GM18909 (cell line): ENCODE measurements at regions not wholly inside any gene's neighbourhood (a gene's known extent, or its start where the extent isn't known, plus 50 kb on each side); places are given as distances from the start of the nearest gene placed in this dataset.

Experiments
- ATAC-seq: cut with Tn5 transposase; IDR thresholded peaks from one replicate; pipeline ENCODE4 v1.9.1; 2021; ENCODE audit warnings: mild to moderate bottlenecking; ENCODE audit not compliant: unreplicated experiment, poor library complexity

- no peak for ATAC-seq
Measured at GRCh38 chr16:6195966-6196365, 1098.4 kb upstream of the EEF2KMT start.

- no peak for ATAC-seq
Measured at GRCh38 chr16:6193718-6194117, 1096.1 kb upstream of the EEF2KMT start.

DNA sequence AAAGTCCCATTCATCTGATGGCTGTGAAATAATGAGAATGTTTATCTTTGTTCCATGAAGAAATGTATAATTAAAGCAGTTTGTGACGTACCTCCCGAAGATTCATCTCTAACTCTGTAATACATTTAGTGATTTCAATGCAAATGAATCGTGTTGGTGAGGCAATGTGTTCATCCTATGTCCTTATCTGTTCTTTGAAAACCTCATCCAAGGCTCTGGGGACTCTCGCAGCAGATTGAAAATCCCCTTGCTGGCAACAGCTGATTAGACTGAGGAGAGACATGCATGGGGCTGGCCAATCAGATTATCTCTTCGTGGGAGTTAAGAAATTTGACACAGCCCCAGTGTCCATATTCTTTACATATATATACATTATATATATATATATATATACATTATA, 1095.4 kb upstream of the EEF2KMT start:
- no peak for ATAC-seq

- ATAC-seq: no peak
Measured at GRCh38 chr16:6192532-6192931, 1094.9 kb upstream of the EEF2KMT start.

GRCh38 chr16:6190776-6191175, 1093.2 kb upstream of the EEF2KMT start:
- ATAC-seq: no peak

DNA sequence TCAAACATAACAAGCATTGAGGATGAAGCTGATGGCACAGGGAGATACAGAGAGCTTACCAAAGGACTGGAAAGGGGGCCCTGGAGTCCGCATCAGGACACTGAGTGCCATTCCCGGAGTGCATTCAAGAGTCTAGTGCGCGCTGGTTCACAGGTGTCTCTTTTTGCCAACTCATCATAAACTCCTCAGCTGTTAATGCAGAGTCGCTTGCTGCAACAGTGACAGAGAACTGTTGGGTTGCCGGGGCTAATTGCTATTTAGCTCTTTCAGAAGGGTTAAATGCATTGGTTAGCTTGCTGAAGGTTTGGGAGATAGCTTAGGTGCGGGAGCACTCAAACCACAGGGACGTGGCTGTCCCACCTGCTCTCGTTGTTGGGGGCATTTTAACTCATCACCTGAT, 1091.6 kb upstream of the EEF2KMT start:
- ATAC-seq: no peak

DNA sequence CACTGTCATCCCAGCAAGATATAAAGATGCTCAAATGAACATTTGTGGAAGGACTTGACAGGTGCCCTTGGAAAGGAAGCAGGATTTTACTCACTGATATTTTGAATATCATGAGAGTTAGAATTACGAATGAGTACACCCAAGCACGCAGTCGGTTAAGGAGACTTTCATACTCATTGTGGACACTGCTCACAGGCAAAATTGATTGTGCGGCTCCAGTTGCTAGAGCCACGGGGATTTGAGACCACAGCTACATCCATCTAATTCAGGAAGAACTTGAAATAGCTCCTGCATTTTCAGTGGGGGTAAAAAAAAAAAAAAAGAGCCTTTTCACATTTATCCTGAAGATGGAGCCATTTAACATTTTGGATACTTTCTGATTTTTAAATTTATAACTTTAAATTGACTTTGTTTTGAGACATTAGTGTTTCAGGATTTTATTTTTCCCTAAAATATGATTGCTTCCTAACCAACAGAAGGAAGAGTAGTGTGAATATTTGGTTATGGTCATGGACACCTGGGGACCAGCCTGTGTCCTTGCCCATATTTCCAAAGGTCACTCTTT, 1080.1 kb upstream of the EEF2KMT start:
- ATAC-seq: no peak

DNA sequence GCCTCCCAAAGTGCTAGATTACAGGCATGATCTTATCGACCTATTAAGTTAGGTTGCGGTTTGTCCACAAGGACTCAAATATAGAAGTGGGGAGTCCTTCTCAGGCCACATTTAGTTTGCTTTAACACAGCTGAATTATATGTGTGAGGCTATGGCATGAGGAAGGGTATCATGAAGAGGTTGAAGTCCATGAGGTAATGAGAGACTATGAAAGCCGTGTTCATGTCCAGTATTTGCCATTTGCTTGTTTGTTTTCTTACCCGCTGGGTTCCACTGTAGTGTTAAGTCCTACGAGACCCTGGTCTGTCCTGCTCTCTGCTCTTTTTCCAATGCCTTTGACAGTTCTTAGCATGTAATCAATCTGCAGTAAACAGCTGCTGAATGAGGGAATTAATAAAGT, 1072.4 kb upstream of the EEF2KMT start:
- no peak for ATAC-seq

DNA sequence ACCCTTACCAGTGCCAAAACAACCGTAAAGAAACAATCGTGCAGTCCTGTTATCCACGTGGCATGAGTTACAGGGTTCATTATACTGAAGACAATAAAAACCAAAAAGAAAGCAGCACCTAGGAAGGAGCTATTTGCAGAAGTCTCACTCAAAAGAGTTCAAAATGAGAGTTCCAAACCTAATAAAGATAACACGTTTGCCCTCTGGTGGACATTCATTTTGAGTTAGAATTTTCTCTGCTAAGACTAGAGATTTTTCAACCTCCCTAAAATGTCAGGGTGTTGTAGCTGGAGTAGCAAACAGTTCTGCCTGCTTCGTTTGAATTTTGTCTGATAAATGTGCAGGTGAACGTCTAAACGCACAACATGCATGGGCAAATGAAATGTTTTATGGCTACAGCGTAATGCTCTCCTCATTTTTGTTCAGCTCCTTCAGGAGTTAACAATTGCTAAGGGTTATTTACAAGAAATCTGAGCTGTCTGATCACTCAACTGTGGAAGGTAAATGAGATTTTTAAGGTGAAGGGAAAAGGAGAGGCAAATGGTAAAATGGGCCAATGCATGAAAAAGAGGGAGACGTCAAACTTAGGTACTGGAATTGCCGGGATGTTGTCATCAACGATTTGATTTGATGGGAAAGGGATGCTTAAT, 1067.9 kb upstream of the EEF2KMT start:
- no peak for ATAC-seq

- no peak for ATAC-seq
Measured at GRCh38 chr16:6160871-6161270, 1063.3 kb upstream of the EEF2KMT start.

DNA sequence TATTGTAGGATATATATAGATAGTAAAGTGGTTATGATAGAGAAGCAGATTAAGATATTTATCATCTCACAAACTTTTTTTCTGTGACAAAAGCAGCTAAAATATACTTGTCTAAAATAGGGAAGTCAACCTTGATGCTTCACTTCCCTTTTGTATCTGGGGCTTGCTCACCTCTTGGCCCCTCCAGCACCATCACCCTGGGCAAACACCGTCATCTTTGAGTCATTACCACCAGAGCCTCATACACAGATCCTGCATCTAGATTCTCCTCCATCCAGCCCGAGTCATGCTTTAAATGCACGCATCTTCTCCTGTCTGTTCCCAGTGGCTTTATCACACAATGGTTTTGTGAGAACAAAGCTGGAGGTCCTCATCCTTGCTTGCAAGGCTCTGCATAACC, 1062.7 kb upstream of the EEF2KMT start:
- ATAC-seq: no peak

DNA sequence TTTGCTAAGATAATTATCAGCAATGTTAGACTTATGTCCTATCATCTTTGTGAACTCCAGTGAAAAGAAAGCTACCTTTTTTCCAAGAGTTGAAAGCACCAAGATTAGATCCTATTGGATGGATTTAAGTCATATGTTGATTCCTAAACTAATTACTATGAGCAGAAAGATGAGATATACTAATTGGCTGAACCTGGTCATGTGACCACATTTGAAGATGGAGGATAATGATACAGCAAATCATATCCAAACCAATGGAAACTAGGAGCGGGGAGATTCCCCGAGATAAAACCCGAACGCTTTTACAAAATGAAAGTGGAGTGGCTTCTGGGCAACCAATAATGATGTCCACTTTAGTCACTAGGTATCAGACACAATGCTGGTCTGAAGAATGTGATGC, 1060.2 kb upstream of the EEF2KMT start:
- ATAC-seq: no peak

DNA sequence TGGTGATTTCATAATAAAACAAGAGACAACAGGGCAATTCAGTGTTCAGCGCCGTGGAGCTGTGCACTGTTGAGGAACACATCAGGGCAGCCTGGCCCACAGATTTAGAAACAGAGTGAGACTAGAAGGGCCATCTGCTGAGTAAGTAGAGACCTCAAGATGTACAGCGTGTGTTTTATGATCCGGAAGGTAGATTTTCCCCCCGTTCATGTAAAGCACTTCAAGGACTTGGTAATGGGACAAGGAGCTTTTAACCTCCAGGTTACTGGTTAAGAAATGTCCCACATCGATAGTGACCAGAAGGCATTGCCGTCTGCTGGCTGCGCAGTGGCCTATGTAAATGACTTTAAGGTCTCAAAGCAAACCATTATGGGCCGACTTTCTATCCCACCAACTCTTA, 1057.7 kb upstream of the EEF2KMT start:
- ATAC-seq: no peak

- ATAC-seq: no peak
Measured at GRCh38 chr16:6153901-6154300, 1056.3 kb upstream of the EEF2KMT start.

DNA sequence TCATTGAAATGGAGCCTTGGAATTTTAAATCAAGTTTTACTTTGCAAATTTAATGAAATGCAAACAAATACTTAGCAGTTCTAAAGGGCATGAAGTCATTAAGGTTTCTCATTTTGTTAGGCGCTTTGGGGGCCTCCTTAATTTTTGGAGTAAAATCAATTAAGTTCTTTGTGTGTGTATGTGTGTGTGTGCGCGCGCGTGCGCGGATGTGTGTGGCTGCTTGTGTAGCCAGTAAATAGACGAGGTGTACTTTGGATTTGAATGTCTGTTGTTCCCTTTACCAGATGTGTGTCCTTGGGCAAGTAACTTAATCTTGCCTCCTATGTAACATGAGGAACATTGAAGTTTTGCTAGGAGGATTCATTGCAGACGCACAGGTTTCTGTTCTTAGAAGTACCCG, 1051.4 kb upstream of the EEF2KMT start:
- ATAC-seq: no peak

DNA sequence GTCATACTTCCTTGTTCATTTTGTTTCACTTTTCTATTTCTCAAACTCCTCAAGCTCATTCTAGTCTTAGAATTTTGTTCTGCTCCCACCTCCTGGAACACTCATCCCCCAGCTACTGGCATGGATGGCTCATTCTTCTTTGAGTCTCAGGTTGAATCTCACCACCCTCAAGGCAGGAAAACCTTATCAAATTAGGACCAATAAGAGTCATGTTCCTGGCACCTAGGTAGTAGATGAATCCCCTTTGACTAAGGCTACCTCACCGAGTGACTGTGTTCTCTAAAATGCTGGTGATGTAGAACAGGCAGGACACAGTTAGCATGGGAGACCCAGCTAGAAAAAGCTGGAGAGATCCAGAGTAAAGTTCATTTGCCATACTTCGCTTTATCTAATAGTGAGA, 1050.8 kb upstream of the EEF2KMT start:
- no peak for ATAC-seq

DNA sequence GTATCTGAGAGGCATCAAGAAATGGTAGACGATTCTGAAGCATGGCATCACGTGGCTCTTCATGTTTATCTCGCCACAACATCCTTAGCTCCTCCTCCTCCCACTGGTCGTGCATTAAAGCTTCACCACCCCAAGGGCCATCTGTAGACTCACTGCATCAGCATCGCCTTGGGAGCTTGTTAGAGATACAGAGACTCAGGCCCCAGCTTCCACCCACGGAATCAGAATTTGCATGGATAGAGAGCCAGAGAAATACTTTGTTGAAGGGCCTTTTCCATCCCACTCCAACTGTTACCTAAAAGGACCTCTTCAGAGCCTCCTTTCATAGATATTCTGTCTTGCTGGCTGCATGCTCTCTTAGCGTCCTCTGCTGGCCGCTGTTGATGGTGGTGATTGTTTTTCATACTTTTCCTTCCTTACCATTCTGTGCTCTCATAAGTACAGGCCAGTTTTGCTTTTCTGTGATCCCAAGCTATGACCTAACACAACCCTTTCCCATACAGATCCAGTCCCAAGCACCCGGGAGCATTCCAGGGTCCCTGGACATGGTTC, 1049.4 kb upstream of the EEF2KMT start:
- no peak for ATAC-seq

GRCh38 chr16:6146356-6146755, 1048.8 kb upstream of the EEF2KMT start:
- no peak for ATAC-seq

DNA sequence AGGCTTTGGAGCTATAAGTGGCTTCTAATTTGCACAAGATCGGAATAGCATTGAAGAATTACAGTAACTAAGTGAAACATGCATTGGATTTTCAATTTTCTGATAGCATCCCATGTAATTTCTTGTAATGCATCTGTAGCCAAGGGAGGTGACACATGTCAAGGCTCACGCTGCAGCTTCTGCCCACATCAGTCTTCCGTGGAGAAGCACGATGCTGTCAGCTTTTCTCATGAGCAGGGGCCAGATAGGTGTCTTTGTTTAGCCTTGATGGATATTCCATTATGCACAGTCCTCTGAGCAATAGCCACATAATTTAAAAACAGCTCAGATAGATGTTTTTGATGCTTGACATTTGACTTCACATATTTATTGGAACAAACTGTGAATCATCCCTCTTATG, 1046.9 kb upstream of the EEF2KMT start:
- ATAC-seq: no peak

GRCh38 chr16:6143020-6143419, 1045.4 kb upstream of the EEF2KMT start:
- ATAC-seq: no peak

DNA sequence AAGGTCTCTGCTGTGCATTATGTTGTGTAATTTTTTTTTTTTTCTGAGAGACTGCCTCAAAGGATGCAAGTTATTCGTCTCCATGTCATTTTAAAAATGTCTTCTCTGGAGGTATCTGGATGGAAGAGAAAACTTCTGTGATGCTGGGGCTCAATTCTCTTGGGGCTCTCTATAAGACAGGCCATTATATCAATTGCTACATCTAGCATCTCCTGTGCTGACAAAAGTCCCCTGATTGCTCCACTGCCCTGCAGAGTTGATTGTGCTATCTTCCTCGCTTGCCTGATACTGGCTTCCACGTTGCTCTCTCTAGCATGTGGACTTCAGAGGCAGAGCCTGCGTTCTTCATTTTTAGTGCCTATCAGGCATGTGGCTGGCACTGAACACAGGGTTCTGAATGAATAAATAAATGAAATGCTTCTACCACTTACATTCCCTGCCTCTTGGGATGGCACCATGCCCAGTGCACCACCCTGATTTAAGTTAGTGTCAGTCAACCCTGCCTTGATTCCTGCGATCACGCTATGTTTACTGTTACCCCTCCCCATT, 1035.5 kb upstream of the EEF2KMT start:
- no peak for ATAC-seq

DNA sequence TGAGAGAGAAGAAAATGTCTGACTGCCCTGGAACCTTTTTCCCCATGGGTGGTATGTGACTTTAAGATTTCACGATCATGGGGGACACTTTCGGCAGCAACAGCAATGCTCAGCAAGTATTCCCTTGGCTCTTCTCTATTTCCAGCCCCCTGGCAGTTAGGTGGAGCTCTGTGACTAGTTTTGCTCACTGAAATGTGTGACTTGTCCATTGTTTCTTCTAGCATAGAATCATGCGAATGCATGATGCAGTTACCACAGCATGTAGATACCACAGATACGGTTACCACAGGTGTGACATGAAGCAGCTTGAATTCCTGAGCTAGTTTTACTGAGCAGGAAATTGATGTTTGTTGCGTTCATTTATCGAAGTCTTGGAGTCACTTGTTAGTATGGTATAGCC, 1034.5 kb upstream of the EEF2KMT start:
- no peak for ATAC-seq
